HEK293 (cell line): ENCODE measurements at regions not wholly inside any gene's neighbourhood (a gene's known extent, or its start where the extent isn't known, plus 50 kb on each side); places are given as distances from the start of the nearest gene placed in this dataset.

Source experiments
- CTCF ChIA-PET: fragments of 350-600 bp; formaldehyde crosslinking; extraction: SDS; loops from one replicate; lab custom pipeline; 2021; ENCODE audit warnings: antibody characterized with exemption; lab: Yijun Ruan, JAX
- POLR2A ChIA-PET: fragments of 300-600 bp; formaldehyde crosslinking; extraction: SDS; loops from one replicate; lab custom pipeline; 2020; ENCODE audit warnings: antibody characterized with exemption, inconsistent platforms; lab: Yijun Ruan, JAX
- H3K27ac ChIP-seq: fragments of 200-500 bp; sonication (Bioruptor generic); 2 replicates; pipeline ENCODE4 v1.5.1; 2014; ENCODE audit warnings: low read depth, low read length, control low read depth, inconsistent platforms; ENCODE audit errors: extremely low read depth
- H3K36me3 ChIP-seq, 2 experiments: fragments of 200-500 bp in 1 of 2; sonication (Bioruptor generic) in 1 of 2; 1 replicate in 1 of 2; 2 replicates in 1 of 2; pipeline ENCODE4 v1.5.1; 2014 to 2017; ENCODE audit warnings: inconsistent platforms in 2 of 2, low read length in 2 of 2; ENCODE audit not compliant: control insufficient read depth in 2 of 2, insufficient read depth in 1 of 2
- H3K4me1 ChIP-seq: fragments of 200-500 bp; sonication (Bioruptor generic); 2 replicates; pipeline ENCODE4 v1.5.1; 2014; ENCODE audit warnings: mild to moderate bottlenecking, low read length, inconsistent platforms; ENCODE audit not compliant: control insufficient read depth, insufficient read depth
- H3K4me3 ChIP-seq: 2 replicates; pipeline ENCODE4 v1.5.1; 2011; ENCODE audit warnings: low read depth, mild to moderate bottlenecking, control low read depth, low read length, moderate library complexity
- H3K9me3 ChIP-seq: fragments of 200-500 bp; sonication (Bioruptor generic); 2 replicates; pipeline ENCODE4 v1.5.1; 2014; ENCODE audit warnings: low read depth, low read length, inconsistent platforms; ENCODE audit not compliant: control insufficient read depth, insufficient read depth
- BCL11A ChIP-seq: fragments of 450-650 bp; formaldehyde crosslinking; IDR thresholded peaks from 2 replicates; pipeline ENCODE4 v1.5.1; 2016; ENCODE audit warnings: low read depth, missing biosample characterization, missing genetic modification characterization
- PBX3 ChIP-seq: sonication (generic); formaldehyde crosslinking; IDR thresholded peaks from 2 replicates; pipeline ENCODE4 v1.8.1; 2022; ENCODE audit warnings: mild to moderate bottlenecking, moderate library complexity, missing genetic modification reagents
- RBAK ChIP-seq: fragments of 450-650 bp; formaldehyde crosslinking; IDR thresholded peaks from 2 replicates; pipeline ENCODE4 v1.5.1; 2016; ENCODE audit warnings: missing biosample characterization, missing genetic modification characterization
- REST ChIP-seq: fragments of 450-650 bp; formaldehyde crosslinking; IDR thresholded peaks from 2 replicates; pipeline ENCODE4 v1.5.1; 2016; ENCODE audit warnings: missing biosample characterization, missing genetic modification characterization
- SETDB1 ChIP-seq: IDR thresholded peaks from one replicate; pipeline ENCODE4 v1.6.1; 2017; ENCODE audit warnings: mild to moderate bottlenecking, low read length, moderate library complexity, mixed read lengths; ENCODE audit not compliant: insufficient read length
- YY1 ChIP-seq: fragments of 450-650 bp; formaldehyde crosslinking; IDR thresholded peaks from 2 replicates; pipeline ENCODE4 v1.5.1; 2018; ENCODE audit warnings: missing biosample characterization, missing genetic modification characterization
- ZBTB17 ChIP-seq: fragments of 450-650 bp; formaldehyde crosslinking; IDR thresholded peaks from 2 replicates; pipeline ENCODE4 v1.5.1; 2016; ENCODE audit warnings: missing biosample characterization, missing genetic modification characterization
- ZFP41 ChIP-seq: fragments of 450-650 bp; formaldehyde crosslinking; IDR thresholded peaks from 2 replicates; pipeline ENCODE4 v1.5.1; 2016; ENCODE audit warnings: missing biosample characterization, missing genetic modification characterization, borderline replicate concordance
- ZIC2 ChIP-seq: fragments of 450-650 bp; formaldehyde crosslinking; IDR thresholded peaks from 2 replicates; pipeline ENCODE4 v1.5.1; 2016; ENCODE audit warnings: missing biosample characterization, missing genetic modification characterization
- ZNF10 ChIP-seq: fragments of 450-650 bp; formaldehyde crosslinking; IDR thresholded peaks from 2 replicates; pipeline ENCODE4 v1.5.1; 2017; ENCODE audit warnings: missing biosample characterization, missing genetic modification characterization
- ZNF121 ChIP-seq: fragments of 450-650 bp; formaldehyde crosslinking; IDR thresholded peaks from 2 replicates; pipeline ENCODE4 v1.5.1; 2016; ENCODE audit warnings: missing biosample characterization, missing genetic modification characterization
- ZNF169 ChIP-seq: fragments of 450-650 bp; formaldehyde crosslinking; IDR thresholded peaks from 2 replicates; pipeline ENCODE4 v1.5.1; 2016; ENCODE audit warnings: missing biosample characterization, missing genetic modification characterization
- ZNF2 ChIP-seq: fragments of 450-650 bp; formaldehyde crosslinking; IDR thresholded peaks from 2 replicates; pipeline ENCODE4 v1.5.1; 2016; ENCODE audit warnings: missing biosample characterization, missing genetic modification characterization
- ZNF211 ChIP-seq: fragments of 450-650 bp; formaldehyde crosslinking; IDR thresholded peaks from 2 replicates; pipeline ENCODE4 v1.5.1; 2016; ENCODE audit warnings: low read depth, missing biosample characterization, missing genetic modification characterization
- ZNF362 ChIP-seq: fragments of 450-650 bp; formaldehyde crosslinking; IDR thresholded peaks from 2 replicates; pipeline ENCODE4 v1.5.1; 2016; ENCODE audit warnings: missing biosample characterization, missing genetic modification characterization
- ZNF37A ChIP-seq: fragments of 450-650 bp; IDR thresholded peaks from 2 replicates; pipeline ENCODE4 v1.5.1; 2018; ENCODE audit warnings: missing biosample characterization, missing genetic modification characterization
- ZNF423 ChIP-seq: fragments of 450-650 bp; formaldehyde crosslinking; IDR thresholded peaks from 2 replicates; pipeline ENCODE4 v1.5.1; 2016; ENCODE audit warnings: missing biosample characterization, missing genetic modification characterization
- ZNF501 ChIP-seq: fragments of 450-650 bp; formaldehyde crosslinking; IDR thresholded peaks from 2 replicates; pipeline ENCODE4 v1.5.1; 2016; ENCODE audit warnings: missing biosample characterization, missing genetic modification characterization
- ZNF544 ChIP-seq: fragments of 450-650 bp; formaldehyde crosslinking; IDR thresholded peaks from 2 replicates; pipeline ENCODE4 v1.5.0; 2017; ENCODE audit warnings: missing biosample characterization, missing genetic modification characterization
- ZNF658 ChIP-seq: fragments of 450-650 bp; formaldehyde crosslinking; IDR thresholded peaks from 2 replicates; pipeline ENCODE4; 2016; ENCODE audit warnings: missing biosample characterization, missing genetic modification characterization
- ZNF670 ChIP-seq: fragments of 450-650 bp; formaldehyde crosslinking; IDR thresholded peaks from 2 replicates; pipeline ENCODE4 v1.5.1; 2016; ENCODE audit warnings: missing biosample characterization, missing genetic modification characterization, low read depth

GRCh38 chrX:10949541-10949940 is 161.6 kb upstream of the HCCS start:
- H3K4me3 ChIP-seq = no peak overlapping the region
- ChIA-PET CTCF (interaction anchor here (0.6 kb wide), 1 partner anchor 825 kb away, joined by 3 read pairs; no protein-coding TSS in a partner anchor), POLR2A (no interaction called here)
- no peak overlapping the region for H3K27ac ChIP-seq
- no peak for TF ChIP-seq ZNF169 (tag by site-specific recombination)
- TF ChIP-seq ZNF10 = no peak
- H3K4me1 ChIP-seq = no peaks in the 10 kb centered on the region
- no peaks in the 10 kb centered on the region for H3K9me3 ChIP-seq
- no peaks in the 10 kb centered on the region for H3K36me3 ChIP-seq

GRCh38 chrX:10952619-10953018 is 158.5 kb upstream of the HCCS start:
- no peaks in the 10 kb centered on the region for H3K9me3 ChIP-seq
- no peak for TF ChIP-seq YY1 (tag by site-specific recombination)
- no peak for TF ChIP-seq ZNF362 (tag by site-specific recombination)
- no peak for TF ChIP-seq ZNF658 (tag by site-specific recombination)
- TF ChIP-seq ZIC2 = no peak
- TF ChIP-seq ZNF211 (tag by site-specific recombination) = no peak
- no peak for TF ChIP-seq BCL11A (tag by site-specific recombination)
- no peak for TF ChIP-seq PBX3 (CRISPR knock-in tag)
- no peak for TF ChIP-seq ZBTB17 (tag by site-specific recombination)
- no peak for TF ChIP-seq REST (tag by site-specific recombination)
- no peak for TF ChIP-seq ZNF501 (tag by site-specific recombination)
- no peak for TF ChIP-seq ZNF2 (tag by site-specific recombination)
- no peak for TF ChIP-seq ZNF544 (tag by site-specific recombination)
- no peak for TF ChIP-seq ZNF423
- no peak for TF ChIP-seq ZNF670 (tag by site-specific recombination)
- no peak for TF ChIP-seq SETDB1
- no peaks in the 10 kb centered on the region for H3K36me3 ChIP-seq
- ChIA-PET POLR2A (no interaction called here), CTCF (no interaction called here)
- H3K4me3 ChIP-seq = no peak overlapping the region
- no peaks in the 10 kb centered on the region for H3K4me1 ChIP-seq
- no peak overlapping the region for H3K27ac ChIP-seq

- Histone ChIP-seq H3K27ac (no peak overlapping the region), H3K9me3 (no peaks in the 10 kb centered on the region), H3K36me3 (no peaks in the 10 kb centered on the region), H3K4me3 (no peak overlapping the region), H3K4me1 (no peaks in the 10 kb centered on the region)
- TF ChIP-seq ZNF121 (tag by site-specific recombination) (no peak), ZNF37A (tag by site-specific recombination) (no peak), ZFP41 (no peak), RBAK (no peak)
- POLR2A ChIA-PET = no interaction called here
- CTCF ChIA-PET = no interaction called here
Observed at GRCh38 chrX:10965174-10965798, 145.8 kb upstream of the HCCS start.
